HCT116 (cell line): ENCODE measurements at regions not wholly inside any gene's neighbourhood (a gene's known extent, or its start where the extent isn't known, plus 50 kb on each side); places are given as distances from the start of the nearest gene placed in this dataset.

ENCODE experiments used
- ATAC-seq: fragments of 200-7000 bp; cut with Tn5 transposase; 2 replicates; pipeline ENCODE4 v1.9.1; 2020; ENCODE audit warnings: mild to moderate bottlenecking, moderate library complexity
- BruUV-seq: library from RNA; stranded (reverse); fragments of 400-500 nt; replicated peaks from 2 replicates; lab custom pipeline; 2021; lab: Mats Ljungman, UMichigan
- CTCF ChIA-PET: fragments of 300-600 bp; sonication (Branson Sonifier 250); formaldehyde crosslinking; loops from one replicate; lab custom pipeline; 2021; ENCODE audit warnings: antibody characterized with exemption; lab: Charles Lee
- POLR2A ChIA-PET: fragments of 300-600, 350-600 bp; sonication (Branson Sonifier 250); formaldehyde crosslinking; loops from one replicate; lab custom pipeline; 2021; ENCODE audit warnings: antibody characterized with exemption; lab: Charles Lee
- RAD21 ChIA-PET, 2 experiments: fragments of 300-600 bp; sonication (Branson Sonifier 250); formaldehyde crosslinking; loops; one replicate each; lab custom pipeline; 2023; ENCODE audit warnings: low total read pairs in 2 of 2; ENCODE audit not compliant: uncharacterized antibody in 2 of 2, unreplicated experiment in 2 of 2, low non-redundant PET in 1 of 2; lab: Charles Lee
- DNase-seq: peaks from one replicate; pipeline ENCODE4 v3.0.0-alpha.2; 2010; ENCODE audit warnings: low read depth, low spot score
- H2AFZ ChIP-seq: fragments of 200-600 bp; shearing (Covaris generic), sonication (generic); 2 replicates; pipeline ENCODE4 v1.6.1; 2017; ENCODE audit warnings: low read depth, mixed run types, mixed read lengths, antibody characterized with exemption, low read length; ENCODE audit not compliant: poor library complexity, severe bottlenecking
- H3K27ac ChIP-seq: 2 replicates; pipeline ENCODE4 v1.5.1; 2012; ENCODE audit warnings: low read depth, low read length
- H3K27me3 ChIP-seq: fragments of 200-600 bp; sonication (generic); 2 replicates; pipeline ENCODE4 v1.6.1; 2016; ENCODE audit warnings: mixed run types, low read length, mixed read lengths; ENCODE audit not compliant: insufficient read depth
- H3K36me3 ChIP-seq, 2 experiments: fragments of 200-500 bp in 1 of 2; fragments of 200-600 bp in 1 of 2; sonication (Bioruptor generic) in 1 of 2; sonication (generic) in 1 of 2; 2 replicates each; pipeline versions ENCODE4 v1.5.1 to v1.6.1; 2014 to 2016; ENCODE audit warnings: low read length in 2 of 2, inconsistent platforms in 1 of 2, mixed read lengths in 1 of 2, mixed run types in 1 of 2; ENCODE audit not compliant: insufficient read depth in 2 of 2, control insufficient read depth in 1 of 2
- H3K4me1 ChIP-seq, 2 experiments: fragments of 200-600 bp in 1 of 2; sonication (generic) in 1 of 2; 2 replicates each; pipeline versions ENCODE4 v1.5.1 to v1.6.1; 2012 to 2017; ENCODE audit warnings: low read length in 2 of 2, inconsistent platforms in 1 of 2, mild to moderate bottlenecking in 1 of 2, mixed read lengths in 1 of 2, mixed run types in 1 of 2, moderate library complexity in 1 of 2; ENCODE audit not compliant: insufficient read depth in 2 of 2, control insufficient read depth in 1 of 2
- H3K4me2 ChIP-seq: fragments of 200-600 bp; sonication (generic); 2 replicates; pipeline ENCODE4 v1.6.1; 2017; ENCODE audit warnings: mixed run types, low read length, mixed read lengths
- H3K4me3 ChIP-seq, 2 experiments: fragments of 200-600 bp in 1 of 2; sonication (generic) in 1 of 2; replicated peaks in 1 of 2; 2 replicates each; pipeline ENCODE4 v1.5.1; 2011 to 2016; ENCODE audit warnings: low read length in 2 of 2, control low read depth in 1 of 2, low read depth in 1 of 2, mild to moderate bottlenecking in 1 of 2, mixed read lengths in 1 of 2, mixed run types in 1 of 2
- H3K79me2 ChIP-seq: fragments of 200-600 bp; sonication (generic); 2 replicates; pipeline ENCODE4 v1.6.1; 2017; ENCODE audit warnings: mild to moderate bottlenecking, mixed run types, low read length, moderate library complexity, mixed read lengths; ENCODE audit not compliant: insufficient read depth
- H3K9ac ChIP-seq: fragments of 200-600 bp; sonication (generic); 2 replicates; pipeline ENCODE4 v1.6.1; 2016; ENCODE audit warnings: low read length, mixed read lengths
- H3K9me2 ChIP-seq: fragments of 200-600 bp; sonication (generic), shearing (Covaris generic); 2 replicates; pipeline ENCODE4 v1.6.1; 2017; ENCODE audit warnings: mixed run types, mild to moderate bottlenecking, moderate library complexity; ENCODE audit not compliant: insufficient read depth
- H3K9me3 ChIP-seq, 2 experiments: fragments of 200-500 bp in 1 of 2; fragments of 200-600 bp in 1 of 2; sonication (Bioruptor generic) in 1 of 2; sonication (generic) in 1 of 2; 2 replicates each; pipeline ENCODE4 v1.6.1; 2014 to 2017; ENCODE audit warnings: low read length in 2 of 2, mixed read lengths in 2 of 2, inconsistent platforms in 1 of 2, low read depth in 1 of 2, mild to moderate bottlenecking in 1 of 2, mixed run types in 1 of 2, moderate library complexity in 1 of 2; ENCODE audit not compliant: control insufficient read depth in 1 of 2, insufficient read depth in 1 of 2
- H4K20me1 ChIP-seq: fragments of 200-600 bp; sonication (generic), shearing (Covaris generic); 2 replicates; pipeline ENCODE4 v1.6.1; 2017; ENCODE audit warnings: mixed run types, mild to moderate bottlenecking, moderate library complexity; ENCODE audit not compliant: insufficient read depth
- EZH2 ChIP-seq: fragments of 200-600 bp; sonication (generic); IDR thresholded peaks from 2 replicates; pipeline ENCODE4 v1.6.1; 2017; ENCODE audit warnings: antibody characterized with exemption, mixed run types
- JUND ChIP-seq: IDR thresholded peaks from 2 replicates; pipeline ENCODE4 v1.6.1; 2012
- MAX ChIP-seq: IDR thresholded peaks from 2 replicates; pipeline ENCODE4 v1.6.1; 2012
- RAD21 ChIP-seq: IDR thresholded peaks from 2 replicates; pipeline ENCODE4 v1.6.1; 2012; ENCODE audit warnings: low read depth, mild to moderate bottlenecking
- REST ChIP-seq: IDR thresholded peaks from 2 replicates; pipeline ENCODE4 v1.6.1; 2012; ENCODE audit warnings: low read depth
- SIN3A ChIP-seq: IDR thresholded peaks from 2 replicates; pipeline ENCODE4 v1.6.1; 2012; ENCODE audit warnings: low read depth
- ZFX ChIP-seq: fragments of 450-650 bp; IDR thresholded peaks from 2 replicates; pipeline ENCODE4 v1.6.1; 2017
- intact Hi-C: fragments of 100-400 bp; cut with micrococcal nuclease; formaldehyde crosslinking; loops from 2 replicates; pipeline ENCODE4 v1.10.0; 2022
- TF ChIP-seq, protein P1 (sequence below), 3 experiments: fragments of 200-600 bp in 1 of 3; sonication (generic) in 1 of 3; IDR thresholded peaks in 2 of 3; conservative IDR thresholded peaks in 1 of 3; 2 replicates each; pipeline ENCODE4 v1.5.1; 2012 to 2017; ENCODE audit warnings: low read depth in 2 of 3, low read length in 2 of 3, antibody characterized with exemption in 1 of 3, borderline replicate concordance in 1 of 3, control low read depth in 1 of 3, mild to moderate bottlenecking in 1 of 3, mixed read lengths in 1 of 3, mixed run types in 1 of 3, moderate library complexity in 1 of 3; ENCODE audit not compliant: insufficient read depth in 1 of 3
- TF ChIP-seq, protein P2 (sequence below): IDR thresholded peaks from 2 replicates; pipeline ENCODE4 v1.6.1; 2012

- Histone ChIP-seq H3K27ac (no peak overlapping the region), H3K9me3 (no peaks in the 10 kb centered on the region), H3K9ac (no peak overlapping the region), H3K4me1 (no peaks in the 10 kb centered on the region), H3K4me2 (no peak overlapping the region), H3K27me3 (no peaks in the 10 kb centered on the region), H3K79me2 (no peaks in the 10 kb centered on the region), H2AFZ (no peak overlapping the region), H3K4me3 (no peak overlapping the region), H4K20me1 (no peaks in the 10 kb centered on the region), H3K36me3 (no peaks in the 10 kb centered on the region), H3K9me2 (no peaks in the 10 kb centered on the region)
- intact Hi-C loops, result no loop called here
- no peak for TF ChIP-seq SIN3A
- TF ChIP-seq, protein P1, sequence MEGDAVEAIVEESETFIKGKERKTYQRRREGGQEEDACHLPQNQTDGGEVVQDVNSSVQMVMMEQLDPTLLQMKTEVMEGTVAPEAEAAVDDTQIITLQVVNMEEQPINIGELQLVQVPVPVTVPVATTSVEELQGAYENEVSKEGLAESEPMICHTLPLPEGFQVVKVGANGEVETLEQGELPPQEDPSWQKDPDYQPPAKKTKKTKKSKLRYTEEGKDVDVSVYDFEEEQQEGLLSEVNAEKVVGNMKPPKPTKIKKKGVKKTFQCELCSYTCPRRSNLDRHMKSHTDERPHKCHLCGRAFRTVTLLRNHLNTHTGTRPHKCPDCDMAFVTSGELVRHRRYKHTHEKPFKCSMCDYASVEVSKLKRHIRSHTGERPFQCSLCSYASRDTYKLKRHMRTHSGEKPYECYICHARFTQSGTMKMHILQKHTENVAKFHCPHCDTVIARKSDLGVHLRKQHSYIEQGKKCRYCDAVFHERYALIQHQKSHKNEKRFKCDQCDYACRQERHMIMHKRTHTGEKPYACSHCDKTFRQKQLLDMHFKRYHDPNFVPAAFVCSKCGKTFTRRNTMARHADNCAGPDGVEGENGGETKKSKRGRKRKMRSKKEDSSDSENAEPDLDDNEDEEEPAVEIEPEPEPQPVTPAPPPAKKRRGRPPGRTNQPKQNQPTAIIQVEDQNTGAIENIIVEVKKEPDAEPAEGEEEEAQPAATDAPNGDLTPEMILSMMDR (IDR thresholded peaks at IDR 0.05 in 2 of 3, conservative IDR thresholded peaks at IDR 0.05 in 1 of 3; ENCODE audit: borderline replicate concordance in 1 of 3, insufficient read depth in 1 of 3, low read depth in 2 of 3, low read length in 2 of 3), result no peak
- no TSS peak for BruUV-seq
- DNase-seq (no peak), ATAC-seq (no peak)
- CTCF ChIA-PET, result no interaction called here
- POLR2A ChIA-PET, result interaction anchor here (1.6 kb wide), 1 partner anchor 16 kb away, joined by 3 read pairs; no protein-coding TSS in a partner anchor
- RAD21 ChIA-PET, result interaction anchor here in 1 of 2 experiments (0.6 kb wide), 1 partner anchor 158 kb away, joined by 4 read pairs; no protein-coding TSS in a partner anchor
These were observed 1036.4 kb downstream of the NR2F1-AS1 start for GRCh38 chr5:92544596-92544995.

DNA sequence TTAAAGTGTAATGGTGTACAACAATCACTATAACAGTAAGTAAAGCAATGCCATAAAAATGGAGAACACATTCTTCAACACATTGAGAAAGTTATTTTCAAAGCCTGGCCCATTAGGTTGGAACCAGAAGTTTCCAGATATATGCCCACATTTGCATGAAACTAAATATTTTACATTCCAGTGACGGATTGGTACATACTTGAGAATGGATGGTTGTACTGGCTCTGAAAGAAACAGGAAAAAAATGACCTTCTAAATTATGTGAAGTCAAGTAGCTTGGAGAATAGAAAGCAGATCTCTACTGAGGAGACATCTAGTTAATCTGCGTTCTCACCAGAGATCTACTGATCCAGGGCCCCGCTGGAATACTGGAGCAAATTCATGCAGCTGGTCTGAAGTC, 1037.0 kb downstream of the NR2F1-AS1 start:
- H3K4me3 ChIP-seq, result no peak overlapping the region
- BruUV-seq, result no TSS peak
- ChIA-PET RAD21 (no interaction called here), CTCF (no interaction called here), POLR2A (interaction anchor here (1.6 kb wide), 1 partner anchor 17 kb away, joined by 3 read pairs; no protein-coding TSS in a partner anchor)
- H4K20me1 ChIP-seq, result no peaks in the 10 kb centered on the region
- no peak overlapping the region for H3K9ac ChIP-seq
- no peak overlapping the region for H3K27ac ChIP-seq
- H2AFZ ChIP-seq, result no peak overlapping the region
- H3K4me1 ChIP-seq, result no peaks in the 10 kb centered on the region
- no peaks in the 10 kb centered on the region for H3K9me3 ChIP-seq
- no peaks in the 10 kb centered on the region for H3K79me2 ChIP-seq
- H3K9me2 ChIP-seq, result no peaks in the 10 kb centered on the region
- DNase-seq, result no peak
- no peaks in the 10 kb centered on the region for H3K27me3 ChIP-seq
- intact Hi-C loops, result no loop called here
- no peak for ATAC-seq
- H3K4me2 ChIP-seq, result no peak overlapping the region
- no peaks in the 10 kb centered on the region for H3K36me3 ChIP-seq
- TF ChIP-seq, protein P2, sequence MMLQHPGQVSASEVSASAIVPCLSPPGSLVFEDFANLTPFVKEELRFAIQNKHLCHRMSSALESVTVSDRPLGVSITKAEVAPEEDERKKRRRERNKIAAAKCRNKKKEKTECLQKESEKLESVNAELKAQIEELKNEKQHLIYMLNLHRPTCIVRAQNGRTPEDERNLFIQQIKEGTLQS, result no peak
- TF ChIP-seq SIN3A (no peak), MAX (no peak), RAD21 (no peak), REST (no peak), ZFX (no peak), EZH2 (no peak), JUND (no peak)
- TF ChIP-seq, protein P1 (IDR thresholded peaks at IDR 0.05 in 2 of 3, conservative IDR thresholded peaks at IDR 0.05 in 1 of 3; ENCODE audit: borderline replicate concordance in 1 of 3, insufficient read depth in 1 of 3, low read depth in 2 of 3, low read length in 2 of 3), result no peak
